ENCODE measurements at regions not wholly inside any gene's neighbourhood (a gene's known extent, or its start where the extent isn't known, plus 50 kb on each side); places are given as distances from the start of the nearest gene placed in this dataset.

DNA sequence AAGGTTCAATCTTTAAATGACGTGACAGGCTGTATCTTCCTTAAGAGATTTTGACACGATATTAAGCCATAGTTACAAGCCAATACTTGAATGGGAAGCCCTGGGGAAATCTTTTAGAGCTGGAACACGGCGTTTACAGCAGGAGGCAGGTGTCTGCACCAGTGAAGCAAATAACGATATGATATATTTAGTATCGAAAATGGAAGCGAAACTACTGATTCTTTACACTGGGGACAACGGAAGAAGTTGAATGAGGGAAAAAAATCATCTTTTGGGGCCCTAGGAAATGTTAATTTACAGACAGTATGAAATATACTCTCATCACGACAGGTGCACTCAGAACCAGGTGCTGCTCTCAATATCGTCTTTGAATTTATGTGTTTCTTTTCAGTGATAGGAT, 793.9 kb upstream of the PCDH20 start:
- no peaks in the 10 kb centered on the region for H3K27me3 ChIP-seq
- 66 to 77% (median 73%) methylated on average over 10 of the region's 10 CpGs for WGBS, 4 donors
- no peaks in the 10 kb centered on the region for H3K4me1 ChIP-seq (replicated peaks in 1 of 2)
- TF ChIP-seq POLR2A (IDR thresholded peaks at IDR 0.05): no peak
- TF ChIP-seq, protein P1, sequence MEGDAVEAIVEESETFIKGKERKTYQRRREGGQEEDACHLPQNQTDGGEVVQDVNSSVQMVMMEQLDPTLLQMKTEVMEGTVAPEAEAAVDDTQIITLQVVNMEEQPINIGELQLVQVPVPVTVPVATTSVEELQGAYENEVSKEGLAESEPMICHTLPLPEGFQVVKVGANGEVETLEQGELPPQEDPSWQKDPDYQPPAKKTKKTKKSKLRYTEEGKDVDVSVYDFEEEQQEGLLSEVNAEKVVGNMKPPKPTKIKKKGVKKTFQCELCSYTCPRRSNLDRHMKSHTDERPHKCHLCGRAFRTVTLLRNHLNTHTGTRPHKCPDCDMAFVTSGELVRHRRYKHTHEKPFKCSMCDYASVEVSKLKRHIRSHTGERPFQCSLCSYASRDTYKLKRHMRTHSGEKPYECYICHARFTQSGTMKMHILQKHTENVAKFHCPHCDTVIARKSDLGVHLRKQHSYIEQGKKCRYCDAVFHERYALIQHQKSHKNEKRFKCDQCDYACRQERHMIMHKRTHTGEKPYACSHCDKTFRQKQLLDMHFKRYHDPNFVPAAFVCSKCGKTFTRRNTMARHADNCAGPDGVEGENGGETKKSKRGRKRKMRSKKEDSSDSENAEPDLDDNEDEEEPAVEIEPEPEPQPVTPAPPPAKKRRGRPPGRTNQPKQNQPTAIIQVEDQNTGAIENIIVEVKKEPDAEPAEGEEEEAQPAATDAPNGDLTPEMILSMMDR (IDR thresholded peaks at IDR 0.05): no peak
- no peak overlapping the region for H3K4me3 ChIP-seq
- H3K9me3 ChIP-seq (replicated peaks in 1 of 3): no peaks in the 10 kb centered on the region
- H3K36me3 ChIP-seq (replicated peaks in 1 of 2): no peaks in the 10 kb centered on the region
- no peak overlapping the region for H3K27ac ChIP-seq
- no peak for DNase-seq
- intact Hi-C loops (cut with DNase I): no loop called here

DNA sequence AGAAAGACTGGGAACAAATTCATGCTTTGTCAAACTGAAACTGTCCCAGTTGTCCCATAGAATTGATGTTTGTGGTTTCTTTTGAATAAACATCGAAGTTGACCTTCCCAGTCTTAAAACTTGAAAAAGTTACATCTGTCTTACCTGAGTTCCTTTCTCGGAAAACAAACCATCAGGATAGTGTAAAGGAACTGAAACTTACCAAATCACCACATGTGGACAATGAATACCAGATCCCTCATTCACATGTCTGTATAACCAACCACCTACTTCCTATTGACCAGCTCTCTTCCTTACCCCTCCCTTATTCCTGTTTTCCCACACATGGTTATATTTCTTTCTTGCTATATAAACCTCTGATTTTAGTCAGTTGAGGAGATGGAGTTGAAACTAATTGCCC, 791.7 kb upstream of the PCDH20 start:
- H3K4me1 ChIP-seq (replicated peaks in 1 of 2): no peaks in the 10 kb centered on the region
- H3K4me3 ChIP-seq: no peak overlapping the region
- no peak overlapping the region for H3K27ac ChIP-seq
- H3K36me3 ChIP-seq (replicated peaks in 1 of 2): no peaks in the 10 kb centered on the region
- H3K9me3 ChIP-seq (replicated peaks in 1 of 3): no peaks in the 10 kb centered on the region
- intact Hi-C loops (cut with DNase I): no loop called here
- 59 to 74% (median 68%) methylated on average over 2 of the region's 2 CpGs for WGBS, 4 donors
- DNase-seq: no peak
- no peaks in the 10 kb centered on the region for H3K27me3 ChIP-seq
- no peak for TF ChIP-seq POLR2A (IDR thresholded peaks at IDR 0.05)
- TF ChIP-seq, protein P1 (IDR thresholded peaks at IDR 0.05): no peak

DNA sequence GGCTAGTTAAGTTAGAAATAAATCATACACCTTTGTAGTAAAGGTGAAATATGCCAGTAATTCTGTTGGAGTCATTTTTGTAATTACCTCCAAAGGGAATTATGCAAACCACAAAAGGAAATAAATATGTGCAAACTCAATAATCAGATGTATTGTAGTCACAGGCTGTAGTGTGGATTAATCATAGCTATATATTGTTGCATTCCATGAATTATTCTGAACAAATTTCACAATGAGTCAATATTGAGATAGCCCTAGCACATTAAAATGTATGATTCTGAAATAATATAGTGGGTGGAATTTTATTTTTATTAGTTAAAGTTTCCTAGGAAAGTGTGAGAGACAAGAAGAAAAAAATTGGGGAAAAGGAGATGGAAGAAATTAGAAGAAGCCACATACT, 790.5 kb upstream of the PCDH20 start:
- Histone ChIP-seq H3K36me3 (replicated peaks in 1 of 2) (no peaks in the 10 kb centered on the region), H3K27ac (no peak overlapping the region), H3K4me3 (no peak overlapping the region), H3K27me3 (no peaks in the 10 kb centered on the region), H3K4me1 (replicated peaks in 1 of 2) (no peaks in the 10 kb centered on the region), H3K9me3 (replicated peaks in 1 of 3) (no peaks in the 10 kb centered on the region)
- intact Hi-C loops (cut with DNase I): no loop called here
- DNase-seq: no peak
- no peak for TF ChIP-seq POLR2A (IDR thresholded peaks at IDR 0.05)
- TF ChIP-seq, protein P1 (IDR thresholded peaks at IDR 0.05): no peak

GRCh38 chr13:62205273-62205672, 789.6 kb upstream of the PCDH20 start:
- H3K27me3 ChIP-seq: no peaks in the 10 kb centered on the region
- no peaks in the 10 kb centered on the region for H3K9me3 ChIP-seq (replicated peaks in 1 of 3)
- no peak overlapping the region for H3K27ac ChIP-seq
- WGBS, 4 donors: 51 to 63% (median 59%) methylated on average over 3 of the region's 3 CpGs
- TF ChIP-seq POLR2A (IDR thresholded peaks at IDR 0.05): no peak
- TF ChIP-seq, protein P1 (IDR thresholded peaks at IDR 0.05): no peak
- H3K4me3 ChIP-seq: no peak overlapping the region
- H3K4me1 ChIP-seq (replicated peaks in 1 of 2): no peaks in the 10 kb centered on the region
- H3K36me3 ChIP-seq (replicated peaks in 1 of 2): no peaks in the 10 kb centered on the region
- intact Hi-C loops (cut with DNase I): no loop called here
- no peak for DNase-seq
